ENCODE measurements at regions not wholly inside any gene's neighbourhood (a gene's known extent, or its start where the extent isn't known, plus 50 kb on each side); places are given as distances from the start of the nearest gene placed in this dataset.

DNA sequence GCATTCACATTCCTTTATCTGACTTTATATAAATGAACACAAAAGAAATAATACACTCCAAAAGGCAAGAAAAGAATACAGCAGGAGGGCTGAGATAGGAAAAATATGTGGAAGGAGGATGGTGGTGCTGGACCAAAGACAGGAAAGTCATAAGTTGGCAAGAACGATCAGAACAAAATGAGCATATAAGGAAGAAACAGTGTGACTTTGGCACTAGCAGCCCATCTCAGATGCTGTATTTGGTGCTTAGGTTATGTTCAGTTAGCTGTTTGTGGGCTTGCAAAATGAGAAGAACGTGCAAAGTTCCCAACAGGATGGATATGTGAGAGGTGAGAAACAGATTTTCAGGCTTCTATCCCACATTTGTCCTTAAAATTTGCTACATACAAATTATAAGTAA lies 719.8 kb upstream of the ADGRL4 start:
- no peak for TF ChIP-seq EZH2 (IDR thresholded peaks at IDR 0.05; ENCODE audit: insufficient read depth, poor library complexity, severe bottlenecking)
- no peak for TF ChIP-seq EZH2phosphoT487 (IDR thresholded peaks at IDR 0.05; ENCODE audit: insufficient read depth, low read depth)

Data from GM23248 (cell line).